Neural progenitor cell (in vitro differentiated cells): ENCODE measurements at regions not wholly inside any gene's neighbourhood (a gene's known extent, or its start where the extent isn't known, plus 50 kb on each side); places are given as distances from the start of the nearest gene placed in this dataset.

ENCODE experiments used
- DNase-seq: peaks from one replicate; pipeline ENCODE4 v3.0.0-alpha.2; 2016; ENCODE audit warnings: low spot score
- H2AFZ ChIP-seq: fragments of 200-600 bp; sonication (generic); replicated peaks from 2 replicates; pipeline ENCODE4 v1.6.1; 2016; ENCODE audit warnings: antibody characterized with exemption
- H3F3A ChIP-seq: fragments of 200-600 bp; sonication (generic); 2 replicates; pipeline ENCODE4 v1.6.1; 2016; ENCODE audit warnings: antibody characterized with exemption, low read depth
- H3K27ac ChIP-seq: fragments of 200-600 bp; sonication (generic); 2 replicates; pipeline ENCODE4 v1.5.1; 2016; ENCODE audit warnings: mild to moderate bottlenecking
- H3K27me3 ChIP-seq: fragments of 200-600 bp; sonication (generic); 2 replicates; pipeline ENCODE4 v1.6.1; 2016; ENCODE audit warnings: mild to moderate bottlenecking, moderate library complexity
- H3K36me3 ChIP-seq: fragments of 200-600 bp; sonication (generic); 2 replicates; pipeline ENCODE4 v1.5.1; 2016
- H3K4me1 ChIP-seq: fragments of 200-600 bp; sonication (generic); 2 replicates; pipeline ENCODE4 v1.6.1; 2016; ENCODE audit warnings: mixed run types
- H3K4me2 ChIP-seq: fragments of 200-600 bp; sonication (generic); 2 replicates; pipeline ENCODE4 v1.6.1; 2016
- H3K4me3 ChIP-seq: fragments of 200-600 bp; sonication (generic); 2 replicates; pipeline ENCODE4 v1.5.1; 2016
- H3K79me2 ChIP-seq: fragments of 200-600 bp; sonication (generic); 2 replicates; pipeline ENCODE4 v1.6.1; 2016; ENCODE audit warnings: low read depth
- H3K9ac ChIP-seq: fragments of 200-600 bp; sonication (generic); 2 replicates; pipeline ENCODE4 v1.6.1; 2016
- H3K9me3 ChIP-seq: fragments of 200-600 bp; sonication (generic); 2 replicates; pipeline ENCODE4 v1.5.1; 2016; ENCODE audit warnings: low read depth
- H4K20me1 ChIP-seq: fragments of 200-600 bp; sonication (generic); 2 replicates; pipeline ENCODE4 v1.6.1; 2016; ENCODE audit warnings: low read depth
- H3K27ac Mint-ChIP-seq: 3 replicates; pipeline ENCODE4 v1.8.0; 2021; ENCODE audit warnings: mixed read lengths
- H3K27me3 Mint-ChIP-seq: 2 replicates; pipeline ENCODE4 v1.8.0; 2022; ENCODE audit warnings: low read depth, mild to moderate bottlenecking, inconsistent platforms, moderate library complexity, mixed read lengths; ENCODE audit not compliant: insufficient read depth
- H3K36me3 Mint-ChIP-seq: 3 replicates; pipeline ENCODE4 v1.8.0; 2021; ENCODE audit warnings: mixed read lengths
- H3K4me1 Mint-ChIP-seq: 3 replicates; pipeline ENCODE4 v1.8.0; 2021; ENCODE audit warnings: mixed read lengths
- H3K4me3 Mint-ChIP-seq: 3 replicates; pipeline ENCODE4 v1.8.0; 2021; ENCODE audit warnings: mild to moderate bottlenecking, moderate library complexity, mixed read lengths
- H3K9me3 Mint-ChIP-seq: 3 replicates; pipeline ENCODE4 v1.8.0; 2020; ENCODE audit warnings: mixed read lengths
- CTCF ChIP-seq: fragments of 200-600 bp; sonication (generic); IDR thresholded peaks from 2 replicates; pipeline ENCODE4 v1.5.1; 2017; ENCODE audit warnings: antibody characterized with exemption, mild to moderate bottlenecking
- EZH2 ChIP-seq: fragments of 200-600 bp; sonication (generic); IDR thresholded peaks from 2 replicates; pipeline ENCODE4 v1.6.1; 2017; ENCODE audit warnings: antibody characterized with exemption, mild to moderate bottlenecking, moderate library complexity
- EZH2phosphoT487 ChIP-seq: fragments of 200-600 bp; sonication (generic); IDR thresholded peaks from 2 replicates; pipeline ENCODE4 v1.6.1; 2017; ENCODE audit warnings: antibody characterized with exemption

- peaks cover 23% of the 10 kb centered on the region for H3K79me2 ChIP-seq
- H3K9me3 ChIP-seq: no peaks in the 10 kb centered on the region
- peaks cover 8% of the 10 kb centered on the region for H3K36me3 Mint-ChIP-seq
- no peak overlapping the region for H3K27ac Mint-ChIP-seq
- H3K36me3 ChIP-seq: no peaks in the 10 kb centered on the region
- H3K4me2 ChIP-seq: no peak overlapping the region
- no peak for TF ChIP-seq EZH2
- no peak for TF ChIP-seq EZH2phosphoT487
- TF ChIP-seq CTCF: no peak
- H4K20me1 ChIP-seq: no peaks in the 10 kb centered on the region
- no peak overlapping the region for H3K4me3 Mint-ChIP-seq
- H3K9me3 Mint-ChIP-seq: peaks cover 5% of the 10 kb centered on the region
- H2AFZ ChIP-seq: no peak overlapping the region
- H3K4me3 ChIP-seq: no peak overlapping the region
- H3K27me3 Mint-ChIP-seq: no peaks in the 10 kb centered on the region
- H3K9ac ChIP-seq: no peak overlapping the region
- no peaks in the 10 kb centered on the region for H3K27me3 ChIP-seq
- no peaks in the 10 kb centered on the region for H3F3A ChIP-seq
- peaks cover 22% of the 10 kb centered on the region for H3K4me1 Mint-ChIP-seq
- no peak overlapping the region for H3K27ac ChIP-seq
- H3K4me1 ChIP-seq: peaks cover 10% of the 10 kb centered on the region
- no peak for DNase-seq
Measured at GRCh38 chrX:13890806-13891205, 73.9 kb upstream of the GPM6B start.

GRCh38 chrX:13888284-13888683 lies 71.4 kb upstream of the GPM6B start:
- Histone ChIP-seq H3K36me3 (no peaks in the 10 kb centered on the region), H3K27ac (no peak overlapping the region), H3K9me3 (no peaks in the 10 kb centered on the region), H3F3A (no peaks in the 10 kb centered on the region), H4K20me1 (no peaks in the 10 kb centered on the region), H3K4me1 (peaks cover 6% of the 10 kb centered on the region), H3K27me3 (no peaks in the 10 kb centered on the region), H3K9ac (no peak overlapping the region), H2AFZ (no peak overlapping the region), H3K4me3 (no peak overlapping the region), H3K4me2 (no peak overlapping the region), H3K79me2 (peaks cover 11% of the 10 kb centered on the region)
- peaks cover 5% of the 10 kb centered on the region for H3K9me3 Mint-ChIP-seq
- H3K36me3 Mint-ChIP-seq: peaks cover 8% of the 10 kb centered on the region
- no peak for DNase-seq
- H3K4me3 Mint-ChIP-seq: no peak overlapping the region
- no peaks in the 10 kb centered on the region for H3K27me3 Mint-ChIP-seq
- no peak overlapping the region for H3K27ac Mint-ChIP-seq
- no peak for TF ChIP-seq CTCF
- no peak for TF ChIP-seq EZH2
- TF ChIP-seq EZH2phosphoT487: no peak
- peaks cover 21% of the 10 kb centered on the region for H3K4me1 Mint-ChIP-seq

GRCh38 chrX:13885591-13885990 lies 68.7 kb upstream of the GPM6B start:
- Histone ChIP-seq H3K4me2 (no peak overlapping the region), H3K4me1 (no peaks in the 10 kb centered on the region), H3F3A (no peaks in the 10 kb centered on the region), H3K27me3 (no peaks in the 10 kb centered on the region), H3K27ac (no peak overlapping the region), H3K36me3 (no peaks in the 10 kb centered on the region), H2AFZ (no peak overlapping the region), H3K9ac (no peak overlapping the region), H3K4me3 (no peak overlapping the region), H4K20me1 (no peaks in the 10 kb centered on the region), H3K9me3 (no peaks in the 10 kb centered on the region), H3K79me2 (no peaks in the 10 kb centered on the region)
- no peak for TF ChIP-seq EZH2phosphoT487
- no peak for TF ChIP-seq EZH2
- TF ChIP-seq CTCF: no peak
- Mint-ChIP-seq H3K9me3 (peaks cover 5% of the 10 kb centered on the region), H3K27me3 (no peaks in the 10 kb centered on the region), H3K4me3 (no peak overlapping the region), H3K4me1 (peaks cover 3% of the 10 kb centered on the region), H3K36me3 (peaks cover 9% of the 10 kb centered on the region), H3K27ac (no peak overlapping the region)
- DNase-seq: no peak

GRCh38 chrX:13876652-13877051 lies 59.8 kb upstream of the GPM6B start:
- Histone ChIP-seq H3F3A (no peaks in the 10 kb centered on the region), H3K79me2 (peaks cover 11% of the 10 kb centered on the region), H3K36me3 (no peaks in the 10 kb centered on the region), H3K4me1 (no peaks in the 10 kb centered on the region), H2AFZ (no peak overlapping the region), H3K4me2 (no peak overlapping the region), H3K9me3 (peaks cover 5% of the 10 kb centered on the region), H3K27ac (no peak overlapping the region), H3K4me3 (no peak overlapping the region), H3K9ac (no peak overlapping the region), H4K20me1 (no peaks in the 10 kb centered on the region), H3K27me3 (no peaks in the 10 kb centered on the region)
- Mint-ChIP-seq H3K27me3 (peaks cover 2% of the 10 kb centered on the region), H3K27ac (no peak overlapping the region), H3K9me3 (peaks cover 2% of the 10 kb centered on the region), H3K36me3 (peaks cover 8% of the 10 kb centered on the region), H3K4me3 (no peak overlapping the region), H3K4me1 (peaks cover 8% of the 10 kb centered on the region)
- TF ChIP-seq CTCF (no peak), EZH2phosphoT487 (no peak), EZH2 (no peak)
- no peak for DNase-seq
